Karpas-422 (cell line): ENCODE measurements at regions not wholly inside any gene's neighbourhood (a gene's known extent, or its start where the extent isn't known, plus 50 kb on each side); places are given as distances from the start of the nearest gene placed in this dataset.

Source experiments
- DNase-seq: peaks from one replicate; pipeline ENCODE4 v3.0.0-alpha.2; 2015
- H2AFZ ChIP-seq: fragments of 200-600 bp; sonication (generic); 2 replicates; pipeline ENCODE4 v1.6.1; 2014; ENCODE audit warnings: antibody characterized with exemption, low read length, mixed read lengths
- H3K27ac ChIP-seq: fragments of 200-600 bp; sonication (generic); 2 replicates; pipeline ENCODE4 v1.5.1; 2014; ENCODE audit warnings: mild to moderate bottlenecking, low read length, moderate library complexity
- H3K27me3 ChIP-seq: fragments of 200-600 bp; sonication (generic); 2 replicates; pipeline ENCODE4 v1.6.1; 2014; ENCODE audit warnings: low read length, mixed read lengths
- H3K36me3 ChIP-seq: fragments of 200-600 bp; sonication (generic); 2 replicates; pipeline ENCODE4 v1.6.1; 2014; ENCODE audit warnings: low read length, mixed read lengths; ENCODE audit not compliant: insufficient read depth
- H3K4me1 ChIP-seq: fragments of 200-600 bp; sonication (generic); 2 replicates; pipeline ENCODE4 v1.6.1; 2014; ENCODE audit warnings: mild to moderate bottlenecking, low read length, mixed read lengths
- H3K4me2 ChIP-seq: fragments of 200-600 bp; sonication (generic); 2 replicates; pipeline ENCODE4 v1.6.1; 2014; ENCODE audit warnings: low read length, low read depth, mild to moderate bottlenecking; ENCODE audit not compliant: poor library complexity, severe bottlenecking
- H3K4me3 ChIP-seq: fragments of 200-600 bp; sonication (generic); 2 replicates; pipeline ENCODE4 v1.5.1; 2014; ENCODE audit warnings: mild to moderate bottlenecking, antibody characterized with exemption, low read length, mixed read lengths
- H3K79me2 ChIP-seq: fragments of 200-600 bp; sonication (generic); 2 replicates; pipeline ENCODE4 v1.6.1; 2014; ENCODE audit warnings: mild to moderate bottlenecking, low read length, mixed read lengths
- H3K9ac ChIP-seq: fragments of 200-600 bp; sonication (generic); 2 replicates; pipeline ENCODE4 v1.6.0; 2014; ENCODE audit warnings: low read length
- H3K9me2 ChIP-seq: fragments of 200-600 bp; sonication (generic), shearing (Covaris generic); replicated peaks from 2 replicates; pipeline ENCODE4 v1.6.0; 2014; ENCODE audit warnings: mild to moderate bottlenecking, low read length, moderate library complexity; ENCODE audit not compliant: insufficient read depth
- H3K9me3 ChIP-seq: fragments of 300-700, 200-600 bp; sonication (generic); 2 replicates; pipeline ENCODE4 v1.6.1; 2014; ENCODE audit warnings: low read length, mixed read lengths
- H4K20me1 ChIP-seq: fragments of 200-600 bp; sonication (generic); 2 replicates; pipeline ENCODE4 v1.6.1; 2014; ENCODE audit warnings: mild to moderate bottlenecking, antibody characterized with exemption, low read length, low read depth; ENCODE audit not compliant: insufficient read depth

DNA sequence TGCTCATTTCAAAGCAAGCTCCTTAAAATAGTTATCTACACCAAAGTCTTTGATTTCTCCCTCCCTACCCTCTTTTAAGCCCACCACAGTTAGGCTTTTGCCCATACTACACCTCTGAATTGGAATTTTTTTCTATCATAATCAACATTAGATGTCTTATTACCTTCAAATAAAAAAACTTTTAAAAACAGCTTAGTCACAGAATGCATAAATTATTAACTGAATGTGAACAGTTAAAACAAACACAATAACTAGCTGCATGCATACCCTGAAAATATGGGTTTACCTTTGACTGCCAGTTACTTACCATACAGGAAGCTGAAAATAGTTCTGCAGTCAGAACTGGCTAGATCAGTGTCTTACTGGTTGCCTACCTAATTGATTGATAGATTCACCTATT, 210.9 kb downstream of the TGFB2 start:
- no peaks in the 10 kb centered on the region for H3K4me1 ChIP-seq
- no peaks in the 10 kb centered on the region for H3K9me3 ChIP-seq
- H4K20me1 ChIP-seq = no peaks in the 10 kb centered on the region
- H2AFZ ChIP-seq = no peak overlapping the region
- no peaks in the 10 kb centered on the region for H3K79me2 ChIP-seq
- no peaks in the 10 kb centered on the region for H3K27me3 ChIP-seq
- no peak overlapping the region for H3K4me2 ChIP-seq
- no peak for DNase-seq
- no peaks in the 10 kb centered on the region for H3K9me2 ChIP-seq
- no peak overlapping the region for H3K9ac ChIP-seq
- H3K27ac ChIP-seq = no peak overlapping the region
- no peak overlapping the region for H3K4me3 ChIP-seq
- no peaks in the 10 kb centered on the region for H3K36me3 ChIP-seq

DNA sequence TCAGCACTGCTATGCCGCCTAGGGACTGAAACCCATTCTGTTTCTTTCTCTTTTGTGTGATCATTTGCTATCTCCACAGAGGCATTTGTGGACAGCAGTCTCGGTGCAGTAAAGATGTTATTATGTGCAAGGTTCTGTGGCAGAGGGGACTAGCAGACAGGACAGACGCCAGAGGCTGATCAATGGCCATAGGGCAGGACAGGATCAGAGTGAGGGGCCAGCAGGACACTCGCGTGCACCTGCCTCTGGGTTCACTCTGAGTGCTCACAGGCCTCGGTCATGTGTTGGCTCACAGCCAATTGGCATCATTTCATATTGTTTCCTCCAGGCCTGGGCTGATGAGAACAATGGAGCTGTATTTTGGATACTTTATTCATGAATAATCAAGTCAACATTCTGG, 212.6 kb downstream of the TGFB2 start:
- Histone ChIP-seq H3K9ac (no peak overlapping the region), H2AFZ (no peak overlapping the region), H4K20me1 (no peaks in the 10 kb centered on the region), H3K27ac (no peak overlapping the region), H3K9me2 (no peaks in the 10 kb centered on the region), H3K36me3 (no peaks in the 10 kb centered on the region), H3K4me1 (no peaks in the 10 kb centered on the region), H3K9me3 (no peaks in the 10 kb centered on the region), H3K79me2 (no peaks in the 10 kb centered on the region), H3K4me2 (no peak overlapping the region), H3K4me3 (no peak overlapping the region), H3K27me3 (no peaks in the 10 kb centered on the region)
- no peak for DNase-seq

DNA sequence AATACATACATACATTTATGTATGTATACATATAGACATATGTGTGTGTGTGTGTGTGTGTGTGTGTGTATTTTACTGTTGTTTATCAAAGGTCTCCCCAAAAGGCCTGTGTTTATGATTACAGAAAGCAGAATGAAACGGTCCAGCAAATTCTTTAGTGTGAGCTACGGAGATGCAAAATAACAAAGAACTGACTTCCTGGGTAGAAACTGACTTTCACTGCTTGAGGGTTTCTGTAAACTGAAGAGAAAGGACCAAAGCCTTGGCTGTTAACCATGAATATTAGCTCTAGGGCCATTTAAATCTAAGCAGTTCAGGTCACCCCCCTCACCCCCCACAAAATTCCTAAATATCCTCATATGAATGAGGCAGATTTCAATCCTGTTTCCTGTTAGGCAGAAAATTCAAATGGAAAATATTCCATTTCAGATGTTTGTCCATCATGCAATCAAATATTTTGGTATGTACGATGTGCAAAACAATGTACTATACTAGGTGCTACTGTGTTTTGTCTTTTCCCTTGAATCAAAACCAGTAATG, 213.2 kb downstream of the TGFB2 start:
- Histone ChIP-seq H3K9me3 (no peaks in the 10 kb centered on the region), H3K27ac (no peak overlapping the region), H3K9ac (no peak overlapping the region), H3K36me3 (no peaks in the 10 kb centered on the region), H3K4me3 (no peak overlapping the region), H3K4me1 (no peaks in the 10 kb centered on the region), H3K79me2 (no peaks in the 10 kb centered on the region), H3K27me3 (no peaks in the 10 kb centered on the region), H3K9me2 (no peaks in the 10 kb centered on the region), H4K20me1 (no peaks in the 10 kb centered on the region), H3K4me2 (no peak overlapping the region), H2AFZ (no peak overlapping the region)
- no peak for DNase-seq

DNA sequence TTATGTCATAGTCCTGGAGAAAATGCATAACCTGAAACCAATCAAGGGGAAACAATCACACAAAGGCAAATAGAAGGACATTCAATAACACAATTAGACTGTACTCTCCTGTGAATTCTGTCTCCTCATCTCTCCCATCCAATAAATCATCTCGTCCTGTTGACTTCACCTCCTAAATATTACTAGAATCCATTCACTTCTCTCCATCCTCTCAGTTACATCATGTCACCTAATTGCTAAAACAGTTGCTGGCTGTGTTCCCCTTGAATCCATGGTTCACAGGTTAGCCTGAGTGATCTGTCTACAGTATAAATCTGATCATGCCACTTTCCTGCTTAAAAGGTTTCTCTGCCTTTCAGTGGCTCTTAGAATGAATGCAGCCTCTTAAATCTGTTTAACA, 220.2 kb downstream of the TGFB2 start:
- no peak for DNase-seq
- H3K36me3 ChIP-seq = no peaks in the 10 kb centered on the region
- no peaks in the 10 kb centered on the region for H3K79me2 ChIP-seq
- H3K9me3 ChIP-seq = no peaks in the 10 kb centered on the region
- no peak overlapping the region for H3K9ac ChIP-seq
- no peak overlapping the region for H3K4me3 ChIP-seq
- no peak overlapping the region for H2AFZ ChIP-seq
- no peak overlapping the region for H3K4me2 ChIP-seq
- no peaks in the 10 kb centered on the region for H3K9me2 ChIP-seq
- H4K20me1 ChIP-seq = no peaks in the 10 kb centered on the region
- H3K4me1 ChIP-seq = no peaks in the 10 kb centered on the region
- no peak overlapping the region for H3K27ac ChIP-seq
- H3K27me3 ChIP-seq = no peaks in the 10 kb centered on the region

DNA sequence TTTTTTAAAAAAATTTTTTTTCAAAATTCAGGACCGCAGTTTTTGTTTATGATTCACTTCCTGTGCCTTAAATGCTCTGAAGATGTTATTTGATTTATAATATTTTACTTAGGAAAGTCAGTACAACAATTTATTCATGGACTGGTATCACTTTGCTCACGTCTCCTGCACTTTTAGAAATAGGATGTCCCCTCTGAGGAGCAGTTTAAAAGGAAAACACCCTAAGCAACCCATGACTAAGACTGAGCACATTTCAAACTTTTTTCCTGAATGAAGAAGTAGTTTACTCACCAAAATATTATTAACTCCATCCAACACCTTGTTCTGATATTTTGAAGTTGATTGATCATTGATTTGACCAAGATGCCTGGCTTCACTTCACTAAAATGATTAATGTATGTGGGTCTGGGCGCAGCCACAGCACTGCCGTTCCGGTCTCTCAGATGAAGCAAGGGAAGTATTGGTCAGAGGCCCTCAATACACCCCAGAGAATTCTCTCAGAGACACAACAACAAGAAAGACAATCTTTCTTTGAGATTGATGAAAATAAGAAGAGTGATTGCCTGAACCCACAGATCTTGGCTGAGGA, 223.9 kb downstream of the TGFB2 start:
- no peak overlapping the region for H2AFZ ChIP-seq
- no peaks in the 10 kb centered on the region for H3K9me3 ChIP-seq
- no peaks in the 10 kb centered on the region for H4K20me1 ChIP-seq
- H3K27me3 ChIP-seq = no peaks in the 10 kb centered on the region
- H3K9ac ChIP-seq = no peak overlapping the region
- DNase-seq = no peak
- H3K79me2 ChIP-seq = no peaks in the 10 kb centered on the region
- H3K4me1 ChIP-seq = no peaks in the 10 kb centered on the region
- no peak overlapping the region for H3K4me2 ChIP-seq
- no peak overlapping the region for H3K4me3 ChIP-seq
- no peaks in the 10 kb centered on the region for H3K36me3 ChIP-seq
- H3K27ac ChIP-seq = no peak overlapping the region
- no peaks in the 10 kb centered on the region for H3K9me2 ChIP-seq

DNA sequence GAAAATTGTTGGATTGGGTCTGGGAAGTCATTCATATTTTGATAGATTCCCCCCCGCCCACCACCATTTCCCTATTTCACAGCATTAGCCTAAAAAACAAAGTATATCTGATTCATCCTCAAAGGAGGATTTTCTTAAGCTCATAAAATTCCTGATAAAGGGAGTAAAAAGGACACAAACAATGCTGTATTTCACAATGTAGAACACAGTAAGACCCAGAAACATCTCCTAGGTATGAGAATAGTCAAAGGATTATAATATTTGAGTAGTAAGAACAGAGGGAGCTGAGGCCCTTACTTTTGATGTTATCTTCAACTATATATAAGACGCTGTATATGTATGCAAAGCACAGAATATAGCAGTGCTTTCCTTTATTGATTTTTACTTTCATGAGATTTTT, 225.3 kb downstream of the TGFB2 start:
- Histone ChIP-seq H4K20me1 (no peaks in the 10 kb centered on the region), H3K4me3 (no peak overlapping the region), H2AFZ (no peak overlapping the region), H3K4me1 (no peaks in the 10 kb centered on the region), H3K9me2 (no peaks in the 10 kb centered on the region), H3K9ac (no peak overlapping the region), H3K9me3 (no peaks in the 10 kb centered on the region), H3K27me3 (no peaks in the 10 kb centered on the region), H3K27ac (no peak overlapping the region), H3K4me2 (no peak overlapping the region), H3K79me2 (no peaks in the 10 kb centered on the region), H3K36me3 (no peaks in the 10 kb centered on the region)
- DNase-seq = no peak

DNA sequence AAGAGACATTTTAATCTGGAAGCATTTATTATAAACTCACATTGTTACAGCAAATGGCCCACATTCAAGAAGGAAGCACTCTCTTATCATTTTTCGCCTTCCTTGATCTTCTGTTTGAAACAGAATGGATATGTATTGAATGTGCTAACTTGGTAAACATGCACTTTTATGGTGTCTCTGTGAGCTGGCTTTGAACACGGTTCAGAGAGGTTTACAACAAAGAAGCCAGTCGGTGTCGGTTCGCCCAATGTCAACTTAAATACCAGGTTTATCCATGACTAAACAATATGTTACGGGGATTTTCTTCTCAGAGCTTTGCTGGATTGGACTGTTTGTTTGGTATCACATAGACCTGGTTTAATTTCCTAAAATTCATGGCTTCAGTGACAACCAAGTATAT, 226.4 kb downstream of the TGFB2 start:
- DNase-seq = no peak
- H3K36me3 ChIP-seq = no peaks in the 10 kb centered on the region
- no peak overlapping the region for H3K27ac ChIP-seq
- no peaks in the 10 kb centered on the region for H3K9me3 ChIP-seq
- H3K4me1 ChIP-seq = no peaks in the 10 kb centered on the region
- no peaks in the 10 kb centered on the region for H3K27me3 ChIP-seq
- H2AFZ ChIP-seq = no peak overlapping the region
- H3K79me2 ChIP-seq = no peaks in the 10 kb centered on the region
- no peak overlapping the region for H3K9ac ChIP-seq
- H4K20me1 ChIP-seq = no peaks in the 10 kb centered on the region
- no peaks in the 10 kb centered on the region for H3K9me2 ChIP-seq
- no peak overlapping the region for H3K4me3 ChIP-seq
- no peak overlapping the region for H3K4me2 ChIP-seq

DNA sequence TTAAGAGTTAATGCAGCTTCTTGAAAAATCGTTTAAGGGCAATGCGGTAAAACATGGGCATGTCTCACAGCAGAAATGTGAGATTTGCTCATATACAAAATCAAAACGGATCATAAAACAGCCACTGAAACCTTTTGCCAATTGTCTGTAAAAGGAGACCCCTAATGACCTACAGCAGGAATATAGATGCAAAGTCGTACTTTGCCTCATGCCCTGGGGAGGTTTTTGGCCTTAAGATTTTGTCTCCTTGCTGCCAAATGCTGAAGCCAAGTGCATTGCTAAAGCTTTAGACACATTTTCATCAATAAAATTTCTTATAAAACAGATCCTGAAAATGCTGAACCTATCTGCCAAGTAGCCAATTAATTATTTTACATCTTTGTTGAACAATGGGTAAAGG, 226.9 kb downstream of the TGFB2 start:
- no peak for DNase-seq
- H3K36me3 ChIP-seq = no peaks in the 10 kb centered on the region

DNA sequence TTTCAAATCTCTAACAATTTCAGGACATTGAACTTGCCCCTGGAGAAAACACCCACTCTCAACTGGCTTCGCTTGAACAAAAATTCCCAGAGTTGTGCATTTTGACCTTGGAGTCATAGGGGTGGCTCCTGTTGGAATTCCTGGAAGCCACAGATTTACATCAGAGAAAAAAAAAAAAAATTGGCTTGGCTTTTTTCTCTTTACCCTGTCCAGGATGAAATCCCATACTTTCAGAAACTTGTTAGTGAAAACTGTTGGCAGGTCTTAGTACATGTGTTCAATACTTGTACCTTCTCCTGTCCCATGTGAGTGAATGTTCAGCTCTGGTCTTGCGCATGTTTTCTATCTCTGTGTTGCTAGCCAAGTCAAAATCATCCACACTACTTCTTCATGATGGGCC, 228.8 kb downstream of the TGFB2 start:
- Histone ChIP-seq H3K79me2 (no peaks in the 10 kb centered on the region), H3K27ac (no peak overlapping the region), H3K36me3 (no peaks in the 10 kb centered on the region), H3K4me2 (no peak overlapping the region), H3K4me3 (no peak overlapping the region), H4K20me1 (no peaks in the 10 kb centered on the region), H3K9me3 (no peaks in the 10 kb centered on the region), H3K9me2 (no peaks in the 10 kb centered on the region), H2AFZ (no peak overlapping the region), H3K4me1 (no peaks in the 10 kb centered on the region), H3K27me3 (no peaks in the 10 kb centered on the region), H3K9ac (no peak overlapping the region)
- no peak for DNase-seq

More for the DNA sequence above, 226.9 kb downstream of the TGFB2 start:
- H3K27ac ChIP-seq = no peak overlapping the region
- H3K79me2 ChIP-seq = no peaks in the 10 kb centered on the region
- H3K9me3 ChIP-seq = no peaks in the 10 kb centered on the region
- H3K4me3 ChIP-seq = no peak overlapping the region
- no peak overlapping the region for H3K9ac ChIP-seq
- no peaks in the 10 kb centered on the region for H3K27me3 ChIP-seq
- no peaks in the 10 kb centered on the region for H3K9me2 ChIP-seq
- no peaks in the 10 kb centered on the region for H3K4me1 ChIP-seq
- no peak overlapping the region for H3K4me2 ChIP-seq
- H4K20me1 ChIP-seq = no peaks in the 10 kb centered on the region
- H2AFZ ChIP-seq = no peak overlapping the region
